Loucy (cell line): ENCODE measurements at regions not wholly inside any gene's neighbourhood (a gene's known extent, or its start where the extent isn't known, plus 50 kb on each side); places are given as distances from the start of the nearest gene placed in this dataset.

ENCODE experiments used
- H2AFZ ChIP-seq: fragments of 200-600 bp; sonication (generic); 2 replicates; pipeline ENCODE4 v1.6.0; 2016; ENCODE audit warnings: antibody characterized with exemption, mild to moderate bottlenecking, low read length, moderate library complexity
- H3F3A ChIP-seq: fragments of 200-600 bp; 2 replicates; pipeline ENCODE4 v1.6.0; 2016; ENCODE audit warnings: antibody characterized with exemption, low read depth, mild to moderate bottlenecking
- H3K27me3 ChIP-seq: fragments of 200-600 bp; sonication (generic); 2 replicates; pipeline ENCODE4 v1.6.1; 2014; ENCODE audit warnings: low read length, mild to moderate bottlenecking; ENCODE audit not compliant: insufficient read depth, poor library complexity, severe bottlenecking
- H3K36me3 ChIP-seq: fragments of 200-600 bp; sonication (generic); 2 replicates; pipeline ENCODE4 v1.6.1; 2016; ENCODE audit warnings: low read length; ENCODE audit not compliant: insufficient read depth
- H3K4me1 ChIP-seq: fragments of 200-600 bp; sonication (generic); 2 replicates; pipeline ENCODE4 v1.5.1; 2014; ENCODE audit warnings: low read length, mild to moderate bottlenecking; ENCODE audit not compliant: insufficient read depth, poor library complexity, severe bottlenecking
- H3K4me2 ChIP-seq: fragments of 200-600 bp; sonication (generic); 2 replicates; pipeline ENCODE4 v1.6.0; 2014; ENCODE audit warnings: antibody characterized with exemption, low read length, low read depth, mild to moderate bottlenecking; ENCODE audit not compliant: poor library complexity, severe bottlenecking
- H3K4me3 ChIP-seq: fragments of 200-600 bp; sonication (generic); 2 replicates; pipeline ENCODE4 v1.5.1; 2014; ENCODE audit warnings: low read length, mild to moderate bottlenecking, mixed read lengths; ENCODE audit not compliant: poor library complexity, severe bottlenecking
- H3K79me2 ChIP-seq: fragments of 200-600 bp; sonication (generic); 2 replicates; pipeline ENCODE4 v1.6.1; 2014; ENCODE audit warnings: low read length; ENCODE audit not compliant: insufficient read depth
- H3K9ac ChIP-seq: fragments of 200-600 bp; sonication (generic); 2 replicates; pipeline ENCODE4 v1.6.0; 2014; ENCODE audit warnings: mild to moderate bottlenecking, low read depth, low read length, moderate library complexity; ENCODE audit not compliant: poor library complexity, severe bottlenecking
- H3K9me2 ChIP-seq: fragments of 200-600 bp; sonication (generic); replicated peaks from 2 replicates; pipeline ENCODE4 v1.6.1; 2016; ENCODE audit warnings: low read depth, low read length, mixed read lengths
- H3K9me3 ChIP-seq: fragments of 200-600 bp; sonication (generic); 2 replicates; pipeline ENCODE4 v1.6.1; 2014; ENCODE audit warnings: mild to moderate bottlenecking, antibody characterized with exemption, low read length, low read depth; ENCODE audit not compliant: insufficient read depth
- H4K20me1 ChIP-seq: fragments of 200-600 bp; sonication (generic); 2 replicates; pipeline ENCODE4 v1.6.0; 2014; ENCODE audit warnings: antibody characterized with exemption, low read length, mild to moderate bottlenecking; ENCODE audit not compliant: insufficient read depth, poor library complexity, severe bottlenecking
- CTCF ChIP-seq: fragments of 200-600 bp; sonication (generic); conservative IDR thresholded peaks from 2 replicates; pipeline ENCODE4 v1.5.1; 2014; ENCODE audit warnings: mild to moderate bottlenecking, antibody characterized with exemption, low read length
- EZH2phosphoT487 ChIP-seq: fragments of 200-600 bp; IDR thresholded peaks from 2 replicates; pipeline ENCODE4 v1.6.1; 2018; ENCODE audit warnings: antibody characterized with exemption, mild to moderate bottlenecking, moderate library complexity, borderline replicate concordance

GRCh38 chr6:105705608-105706007 lies 302.7 kb upstream of the PREP start:
- Histone ChIP-seq H3K4me1 (no peaks in the 10 kb centered on the region), H2AFZ (no peak overlapping the region), H3K9me3 (no peaks in the 10 kb centered on the region), H4K20me1 (no peaks in the 10 kb centered on the region), H3K4me2 (no peak overlapping the region), H3K9ac (no peak overlapping the region), H3K9me2 (no peaks in the 10 kb centered on the region), H3K27me3 (peaks cover 24% of the 10 kb centered on the region), H3K36me3 (no peaks in the 10 kb centered on the region), H3F3A (no peaks in the 10 kb centered on the region), H3K4me3 (no peak overlapping the region), H3K79me2 (no peaks in the 10 kb centered on the region)
- no peak for TF ChIP-seq EZH2phosphoT487
- TF ChIP-seq CTCF: no peak

GRCh38 chr6:105695461-105695860 lies 292.6 kb upstream of the PREP start:
- H3K9me2 ChIP-seq: no peaks in the 10 kb centered on the region
- peaks cover 96% of the 10 kb centered on the region for H3K27me3 ChIP-seq
- TF ChIP-seq EZH2phosphoT487: no peak
- TF ChIP-seq CTCF: no peak
- no peaks in the 10 kb centered on the region for H3K9me3 ChIP-seq
- no peak overlapping the region for H3K4me2 ChIP-seq
- no peaks in the 10 kb centered on the region for H4K20me1 ChIP-seq
- no peaks in the 10 kb centered on the region for H3K4me1 ChIP-seq
- no peaks in the 10 kb centered on the region for H3K36me3 ChIP-seq
- no peaks in the 10 kb centered on the region for H3F3A ChIP-seq
- H3K9ac ChIP-seq: no peak overlapping the region
- H3K79me2 ChIP-seq: no peaks in the 10 kb centered on the region
- H3K4me3 ChIP-seq: no peak overlapping the region
- no peak overlapping the region for H2AFZ ChIP-seq

- no peak for TF ChIP-seq CTCF
- TF ChIP-seq EZH2phosphoT487: no peak
- H3K4me3 ChIP-seq: no peak overlapping the region
- peaks cover 82% of the 10 kb centered on the region for H3K27me3 ChIP-seq
- no peaks in the 10 kb centered on the region for H3K4me1 ChIP-seq
- H3F3A ChIP-seq: no peaks in the 10 kb centered on the region
- H4K20me1 ChIP-seq: no peaks in the 10 kb centered on the region
- no peaks in the 10 kb centered on the region for H3K36me3 ChIP-seq
- H3K9ac ChIP-seq: no peak overlapping the region
- H3K9me2 ChIP-seq: no peaks in the 10 kb centered on the region
- H2AFZ ChIP-seq: no peak overlapping the region
- H3K79me2 ChIP-seq: no peaks in the 10 kb centered on the region
- H3K9me3 ChIP-seq: no peaks in the 10 kb centered on the region
- H3K4me2 ChIP-seq: no peak overlapping the region
Measured at GRCh38 chr6:105692613-105693215, 289.8 kb upstream of the PREP start.
